Dendritic cell treated with granulocyte-macrophage colony-stimulating factor and Interleukin-4, amounts not matched to agents 40 ng/mL and 50 ng/mL, for 4 days (primary cell): ENCODE measurements at regions not wholly inside any gene's neighbourhood (a gene's known extent, or its start where the extent isn't known, plus 50 kb on each side); places are given as distances from the start of the nearest gene placed in this dataset.

Source experiments
- H3K27ac Mint-ChIP-seq: one replicate; pipeline ENCODE4 v1.8.0; 2022; ENCODE audit warnings: mild to moderate bottlenecking, mixed read lengths
- H3K27me3 Mint-ChIP-seq: one replicate; pipeline ENCODE4 v1.8.0; 2022; ENCODE audit warnings: mild to moderate bottlenecking, mixed read lengths
- H3K36me3 Mint-ChIP-seq: one replicate; pipeline ENCODE4 v1.8.0; 2022; ENCODE audit warnings: low read depth, mixed read lengths
- H3K4me1 Mint-ChIP-seq: one replicate; pipeline ENCODE4 v1.8.0; 2022; ENCODE audit warnings: low read depth, mixed read lengths
- H3K4me3 Mint-ChIP-seq: one replicate; pipeline ENCODE4 v1.8.0; 2022; ENCODE audit warnings: mild to moderate bottlenecking, moderate library complexity, mixed read lengths
- H3K9me3 Mint-ChIP-seq: one replicate; pipeline ENCODE4 v1.8.0; 2022; ENCODE audit warnings: mixed read lengths
- intact Hi-C: fragments of 100-400 bp; cut with micrococcal nuclease; formaldehyde crosslinking; loops from one replicate; pipeline ENCODE4 v1.15.0; 2022

DNA sequence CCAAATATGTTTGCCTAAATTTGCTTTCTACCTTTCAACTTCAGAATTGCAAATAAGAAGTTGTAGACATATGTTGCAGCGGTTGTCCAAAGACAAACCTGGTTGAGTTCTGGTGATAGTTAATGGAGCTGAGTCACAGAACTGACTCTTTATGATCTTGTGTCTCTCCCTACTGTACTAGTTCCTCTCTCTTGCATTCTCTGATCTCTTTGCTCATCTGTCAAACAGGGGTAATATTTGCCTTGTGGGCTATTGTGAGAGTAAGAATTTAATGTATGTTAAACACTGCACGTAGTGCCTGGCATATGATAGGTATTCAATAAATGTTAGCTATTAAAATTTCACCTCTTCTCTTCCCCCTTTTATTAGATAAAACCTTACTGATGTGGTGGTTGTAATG is 283.5 kb upstream of the RGS6 start:
- Mint-ChIP-seq H3K4me1 (no peaks in the 10 kb centered on the region), H3K36me3 (peaks cover 56% of the 10 kb centered on the region), H3K9me3 (peaks cover 42% of the 10 kb centered on the region), H3K27ac (no peak overlapping the region), H3K27me3 (no peaks in the 10 kb centered on the region), H3K4me3 (no peak overlapping the region)
- intact Hi-C loops = no loop called here

DNA sequence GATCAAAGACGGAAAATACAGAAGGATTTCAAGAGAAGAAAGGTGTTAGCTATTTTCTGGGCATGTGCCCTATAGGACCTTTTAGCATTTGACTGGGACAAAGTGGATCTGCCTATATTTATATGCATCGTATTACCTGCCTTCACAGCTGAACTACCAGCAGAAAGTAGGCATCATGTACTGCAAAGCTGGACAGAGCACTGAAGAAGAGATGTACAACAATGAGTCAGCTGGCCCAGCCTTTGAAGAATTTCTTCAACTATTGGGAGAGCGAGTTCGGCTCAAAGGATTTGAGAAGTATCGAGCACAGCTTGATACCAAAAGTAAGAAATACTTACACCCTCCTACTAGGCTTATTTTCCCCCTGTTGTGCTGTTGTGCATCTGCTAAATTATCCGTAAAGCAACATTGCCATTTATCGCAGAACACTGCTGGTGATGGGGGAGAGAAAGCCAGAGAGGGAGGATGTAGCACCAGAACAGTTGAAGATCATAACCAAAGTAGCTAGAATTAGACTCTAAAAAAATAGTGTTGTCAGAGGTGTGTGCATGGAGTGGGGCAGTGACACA is 282.0 kb upstream of the RGS6 start:
- intact Hi-C loops = no loop called here
- H3K27ac Mint-ChIP-seq = no peak overlapping the region
- H3K36me3 Mint-ChIP-seq = peaks cover 67% of the 10 kb centered on the region
- H3K9me3 Mint-ChIP-seq = peaks cover 42% of the 10 kb centered on the region
- H3K4me3 Mint-ChIP-seq = no peak overlapping the region
- H3K27me3 Mint-ChIP-seq = no peaks in the 10 kb centered on the region
- H3K4me1 Mint-ChIP-seq = no peaks in the 10 kb centered on the region

DNA sequence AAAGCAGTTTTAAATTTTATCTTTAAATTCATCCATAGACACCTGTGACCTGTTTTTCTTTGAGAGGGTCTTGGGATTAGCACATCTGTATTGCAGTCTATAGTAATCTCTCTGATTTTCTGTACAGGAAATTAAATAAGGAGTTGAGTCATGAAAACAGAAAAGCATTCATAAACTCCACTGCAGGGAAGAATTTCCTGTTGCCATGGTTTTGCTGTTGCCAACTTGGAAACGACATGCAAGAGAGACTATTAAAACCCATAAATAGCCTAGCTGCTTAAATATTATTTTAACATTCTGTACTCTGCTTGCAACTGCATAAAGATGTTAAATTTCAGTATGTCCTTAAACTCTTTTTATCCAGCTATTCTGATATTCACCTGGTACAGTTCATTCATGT is 281.0 kb upstream of the RGS6 start:
- H3K4me1 Mint-ChIP-seq = no peaks in the 10 kb centered on the region
- H3K4me3 Mint-ChIP-seq = no peak overlapping the region
- no peaks in the 10 kb centered on the region for H3K27me3 Mint-ChIP-seq
- H3K9me3 Mint-ChIP-seq = peaks cover 38% of the 10 kb centered on the region
- H3K27ac Mint-ChIP-seq = no peak overlapping the region
- peaks cover 65% of the 10 kb centered on the region for H3K36me3 Mint-ChIP-seq
- intact Hi-C loops = no loop called here

DNA sequence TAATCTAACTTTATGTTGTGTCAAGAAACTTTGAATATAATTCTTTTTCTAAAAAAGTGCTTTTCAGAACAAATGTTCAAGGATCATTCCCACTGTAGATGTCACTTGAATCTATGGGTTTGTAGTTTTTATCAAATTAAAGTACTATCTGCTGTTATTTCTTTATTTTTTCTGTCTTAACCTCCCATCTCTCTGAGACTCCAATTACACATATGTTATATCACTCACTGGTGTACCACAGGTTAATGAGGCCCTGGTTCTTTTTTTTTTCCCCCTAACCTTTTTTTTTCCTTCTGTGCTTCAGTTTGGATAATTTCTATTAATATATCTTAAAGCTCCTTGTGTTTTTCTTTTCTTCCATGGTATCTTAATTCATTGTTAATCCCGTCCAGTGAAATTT is 279.9 kb upstream of the RGS6 start:
- H3K36me3 Mint-ChIP-seq = peaks cover 60% of the 10 kb centered on the region
- no peaks in the 10 kb centered on the region for H3K4me1 Mint-ChIP-seq
- no peak overlapping the region for H3K4me3 Mint-ChIP-seq
- H3K27ac Mint-ChIP-seq = no peak overlapping the region
- intact Hi-C loops = no loop called here
- H3K9me3 Mint-ChIP-seq = peaks cover 34% of the 10 kb centered on the region
- no peaks in the 10 kb centered on the region for H3K27me3 Mint-ChIP-seq

DNA sequence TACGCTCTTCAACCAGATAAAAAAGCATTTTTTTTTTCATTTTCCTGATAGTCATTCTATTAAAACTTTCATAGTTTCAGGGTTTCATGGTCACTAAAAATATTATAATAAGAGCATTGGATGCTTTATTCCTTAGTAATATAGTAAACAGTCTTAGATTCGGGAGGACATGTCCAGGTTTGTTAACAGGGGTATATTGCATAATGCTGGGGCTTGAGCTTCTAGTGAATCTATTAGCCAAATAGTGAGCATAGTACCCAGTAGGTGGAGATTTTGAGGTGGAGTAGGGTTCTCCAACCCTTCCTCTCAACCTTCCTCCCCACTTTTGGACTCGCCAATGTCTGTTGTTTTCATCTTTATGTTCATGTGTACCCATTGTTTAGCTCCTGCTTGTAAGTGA is 277.4 kb upstream of the RGS6 start:
- Mint-ChIP-seq H3K27ac (no peak overlapping the region), H3K27me3 (no peaks in the 10 kb centered on the region), H3K36me3 (peaks cover 72% of the 10 kb centered on the region), H3K4me3 (no peak overlapping the region), H3K9me3 (peaks cover 34% of the 10 kb centered on the region), H3K4me1 (no peaks in the 10 kb centered on the region)
- intact Hi-C loops = no loop called here

DNA sequence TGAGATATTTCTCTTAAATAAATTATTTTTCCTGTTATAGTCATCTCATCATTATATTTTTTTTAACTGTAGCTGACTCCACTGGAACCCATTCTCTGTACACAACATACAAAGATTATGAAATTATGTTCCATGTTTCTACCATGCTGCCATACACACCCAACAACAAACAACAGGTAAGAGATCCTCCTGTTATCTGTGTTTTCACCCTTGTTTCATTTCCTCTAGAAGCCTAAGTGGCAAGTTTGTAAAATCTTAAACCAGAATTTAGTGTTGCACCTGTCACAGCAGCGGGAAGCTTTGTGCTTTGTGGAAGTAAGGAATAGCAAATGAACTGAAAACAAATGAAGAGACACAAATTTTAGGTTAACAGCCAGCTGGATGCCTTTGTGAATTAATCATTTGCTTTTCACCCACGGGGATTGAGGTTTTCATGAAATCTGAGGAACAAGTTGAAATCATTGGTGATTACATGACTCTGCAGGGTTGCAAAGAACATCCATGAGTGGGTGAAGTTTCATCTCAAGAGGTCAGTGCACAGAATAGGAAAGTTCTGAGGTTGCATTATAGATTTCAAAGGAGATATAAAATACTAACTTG is 273.9 kb upstream of the RGS6 start:
- intact Hi-C loops = no loop called here
- Mint-ChIP-seq H3K4me3 (no peak overlapping the region), H3K27ac (no peak overlapping the region), H3K36me3 (peaks cover 67% of the 10 kb centered on the region), H3K27me3 (no peaks in the 10 kb centered on the region), H3K9me3 (peaks cover 2% of the 10 kb centered on the region), H3K4me1 (no peaks in the 10 kb centered on the region)

DNA sequence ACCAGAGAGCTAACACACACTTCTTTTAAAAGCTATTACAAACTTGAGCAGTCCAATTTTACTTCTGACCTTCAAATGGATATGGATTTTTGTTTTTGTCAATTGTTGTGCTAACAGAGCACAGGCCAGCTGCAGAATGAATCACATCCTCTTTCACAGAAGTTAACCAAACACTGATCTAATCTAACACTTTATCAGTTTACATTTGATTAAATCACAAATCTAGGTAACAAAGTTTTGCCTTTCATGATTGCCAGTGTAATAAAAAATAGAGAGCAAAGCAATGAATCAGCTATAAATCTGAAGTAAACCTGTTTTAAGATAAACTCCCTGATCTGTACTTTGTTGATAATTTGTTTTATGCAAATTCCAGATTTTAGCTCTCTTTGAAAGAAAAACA is 273.1 kb upstream of the RGS6 start:
- no peaks in the 10 kb centered on the region for H3K4me1 Mint-ChIP-seq
- peaks cover 66% of the 10 kb centered on the region for H3K36me3 Mint-ChIP-seq
- no peak overlapping the region for H3K27ac Mint-ChIP-seq
- H3K9me3 Mint-ChIP-seq = no peaks in the 10 kb centered on the region
- no peak overlapping the region for H3K4me3 Mint-ChIP-seq
- intact Hi-C loops = no loop called here
- no peaks in the 10 kb centered on the region for H3K27me3 Mint-ChIP-seq

DNA sequence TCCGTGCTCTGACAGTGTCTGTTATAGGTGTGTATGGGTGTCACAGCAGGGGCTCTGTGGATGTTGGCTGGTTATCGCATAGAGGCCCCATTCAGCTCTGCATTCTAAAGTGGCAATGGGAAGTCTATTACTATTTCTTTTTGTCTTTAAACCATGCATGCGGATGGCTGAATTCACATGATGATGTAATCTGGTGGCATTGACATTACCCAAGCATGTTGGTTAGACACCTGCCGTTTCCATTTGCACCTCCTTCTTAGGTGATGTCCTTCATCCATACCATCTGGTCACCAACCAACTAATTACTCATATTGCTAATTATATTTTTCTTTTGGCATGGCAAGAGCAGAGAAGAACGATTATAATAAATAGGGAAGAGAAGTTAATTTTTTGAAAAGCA is 270.8 kb upstream of the RGS6 start:
- intact Hi-C loops = no loop called here
- no peaks in the 10 kb centered on the region for H3K4me1 Mint-ChIP-seq
- peaks cover 55% of the 10 kb centered on the region for H3K36me3 Mint-ChIP-seq
- H3K27ac Mint-ChIP-seq = no peak overlapping the region
- H3K4me3 Mint-ChIP-seq = no peak overlapping the region
- H3K27me3 Mint-ChIP-seq = no peaks in the 10 kb centered on the region
- H3K9me3 Mint-ChIP-seq = no peaks in the 10 kb centered on the region

DNA sequence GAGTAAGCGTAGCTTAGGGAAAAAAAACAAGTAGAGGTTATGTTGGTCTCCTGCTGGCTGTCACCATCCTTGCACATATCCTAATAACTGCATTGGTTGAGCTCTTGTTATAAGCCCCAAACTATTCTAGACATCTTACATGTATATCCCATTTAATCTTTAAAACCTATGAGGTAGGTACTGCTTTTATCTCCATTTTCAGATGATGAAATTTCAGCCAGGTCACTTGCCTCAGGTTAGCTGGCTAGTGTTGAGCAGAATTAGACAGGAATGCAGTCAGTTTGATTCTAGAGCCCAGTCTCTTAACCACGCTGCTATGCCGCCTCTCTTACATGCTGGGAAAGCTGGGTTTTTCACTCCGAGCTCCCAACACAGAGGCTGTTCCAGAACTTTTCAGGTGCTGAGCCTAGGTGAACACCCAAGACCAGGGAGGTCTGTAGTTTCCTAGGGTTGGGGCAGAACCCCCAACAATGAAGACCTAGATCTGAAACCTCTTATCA is 269.9 kb upstream of the RGS6 start:
- Mint-ChIP-seq H3K36me3 (peaks cover 62% of the 10 kb centered on the region), H3K27ac (no peak overlapping the region)
- intact Hi-C loops = no loop called here

DNA sequence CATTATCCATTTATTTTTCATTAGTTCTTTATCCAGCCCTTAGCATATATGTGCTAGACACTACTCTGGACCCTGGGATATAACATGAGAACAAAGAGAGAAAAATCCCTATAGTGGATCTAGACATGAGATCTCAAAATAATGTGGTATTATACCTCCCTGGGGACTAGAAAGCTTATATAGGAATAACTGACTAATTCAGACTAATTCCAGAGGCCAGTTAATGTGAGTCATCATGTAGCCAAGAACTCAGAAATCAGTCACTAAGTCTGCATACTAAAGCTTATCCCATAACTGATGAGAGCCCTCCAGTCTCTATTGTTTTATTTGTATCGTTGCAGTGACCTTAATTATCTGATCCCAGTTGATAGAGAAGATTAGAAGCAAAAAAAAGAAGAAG is 267.1 kb upstream of the RGS6 start:
- Mint-ChIP-seq H3K4me1 (no peaks in the 10 kb centered on the region), H3K4me3 (no peak overlapping the region), H3K27ac (no peak overlapping the region), H3K27me3 (no peaks in the 10 kb centered on the region), H3K9me3 (no peaks in the 10 kb centered on the region), H3K36me3 (peaks cover 55% of the 10 kb centered on the region)
- intact Hi-C loops = no loop called here

More for the DNA sequence above, 269.9 kb upstream of the RGS6 start:
- no peaks in the 10 kb centered on the region for H3K4me1 Mint-ChIP-seq
- H3K4me3 Mint-ChIP-seq = no peak overlapping the region
- H3K9me3 Mint-ChIP-seq = no peaks in the 10 kb centered on the region
- H3K27me3 Mint-ChIP-seq = no peaks in the 10 kb centered on the region

DNA sequence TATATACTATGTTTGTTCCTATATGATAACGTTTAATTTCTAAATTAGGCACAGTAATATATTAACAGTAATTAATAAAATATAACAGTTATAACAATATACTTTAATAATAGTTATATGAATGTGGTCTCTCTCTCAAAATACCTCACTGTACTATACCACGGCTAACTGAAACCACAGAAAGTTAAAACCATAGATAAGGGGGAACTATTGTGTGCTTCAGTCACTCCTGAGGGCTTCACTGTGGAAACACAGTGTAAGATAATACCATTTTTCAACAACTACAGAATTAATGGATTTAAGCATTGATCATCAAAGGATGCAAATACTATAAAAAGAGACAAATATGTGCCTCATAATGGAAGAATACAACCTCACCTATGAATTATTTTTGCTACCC is 266.4 kb upstream of the RGS6 start:
- no peak overlapping the region for H3K4me3 Mint-ChIP-seq
- intact Hi-C loops = no loop called here
- H3K27ac Mint-ChIP-seq = no peak overlapping the region
- peaks cover 52% of the 10 kb centered on the region for H3K36me3 Mint-ChIP-seq
- no peaks in the 10 kb centered on the region for H3K27me3 Mint-ChIP-seq
- H3K9me3 Mint-ChIP-seq = no peaks in the 10 kb centered on the region
- no peaks in the 10 kb centered on the region for H3K4me1 Mint-ChIP-seq

DNA sequence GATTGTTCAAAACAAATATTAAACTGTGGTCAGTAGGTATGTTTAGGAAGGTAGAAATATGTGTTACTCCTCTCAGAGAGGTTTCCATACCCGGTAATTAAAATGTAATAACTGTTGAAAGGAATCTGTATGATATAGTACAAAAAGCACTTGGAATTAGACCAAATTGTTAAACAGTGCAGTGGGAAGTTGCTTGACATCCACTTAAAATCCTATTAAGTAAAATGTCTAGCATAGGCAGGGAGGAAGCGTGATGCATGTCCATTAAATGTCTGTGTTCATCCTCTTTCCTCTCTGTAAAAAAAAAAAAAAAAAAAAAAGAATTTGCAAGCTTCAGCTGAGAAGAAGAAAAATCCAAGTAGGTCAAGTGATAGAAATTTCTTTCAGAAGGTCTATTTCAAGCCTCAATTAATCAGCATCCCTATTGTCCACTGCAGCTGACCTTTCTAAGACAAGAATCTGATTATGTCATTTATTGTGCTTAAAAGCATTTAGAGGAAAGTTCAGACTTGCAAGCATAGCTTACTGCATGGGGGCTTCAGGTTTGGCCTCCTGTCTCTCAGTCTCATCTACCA is 265.6 kb upstream of the RGS6 start:
- Mint-ChIP-seq H3K27ac (no peak overlapping the region), H3K27me3 (no peaks in the 10 kb centered on the region), H3K4me1 (no peaks in the 10 kb centered on the region), H3K36me3 (peaks cover 52% of the 10 kb centered on the region), H3K4me3 (no peak overlapping the region), H3K9me3 (no peaks in the 10 kb centered on the region)
- intact Hi-C loops = no loop called here

DNA sequence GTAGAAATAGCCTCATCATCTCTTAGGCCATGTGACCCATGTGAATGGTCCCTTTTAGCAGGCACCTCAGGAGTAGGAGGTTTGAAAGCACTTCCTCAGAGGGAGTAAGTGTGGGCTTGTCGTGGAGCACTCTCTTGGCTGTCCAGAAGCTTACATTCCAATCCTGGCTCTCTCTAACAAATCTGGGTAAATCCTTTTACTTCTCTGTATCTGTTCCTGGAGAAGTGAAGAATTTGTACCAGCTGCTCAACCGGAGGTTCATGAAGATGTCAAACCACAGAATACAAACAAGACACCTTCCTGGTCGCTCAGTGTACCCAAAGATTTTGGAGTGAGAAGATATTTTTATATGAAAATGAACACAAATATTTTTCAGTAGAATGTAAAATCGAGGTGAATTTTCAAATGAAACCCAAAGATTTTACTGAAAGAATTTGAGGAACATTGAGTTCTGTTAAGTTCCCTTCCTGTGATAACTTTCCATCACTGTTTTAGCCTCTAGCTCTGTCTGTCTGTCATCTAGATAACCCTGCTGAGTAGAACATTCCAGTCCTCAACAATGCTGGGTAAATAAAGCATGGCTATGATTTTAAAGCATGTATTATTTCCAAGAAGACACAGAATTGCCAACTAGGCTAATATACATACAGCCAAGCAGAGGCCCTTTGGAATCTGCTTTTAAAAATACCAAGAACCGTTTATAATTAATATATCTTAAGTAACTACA is 263.9 kb upstream of the RGS6 start:
- Mint-ChIP-seq H3K9me3 (no peaks in the 10 kb centered on the region), H3K4me3 (no peak overlapping the region), H3K36me3 (peaks cover 55% of the 10 kb centered on the region), H3K4me1 (no peaks in the 10 kb centered on the region), H3K27me3 (no peaks in the 10 kb centered on the region), H3K27ac (no peak overlapping the region)
- intact Hi-C loops = no loop called here

DNA sequence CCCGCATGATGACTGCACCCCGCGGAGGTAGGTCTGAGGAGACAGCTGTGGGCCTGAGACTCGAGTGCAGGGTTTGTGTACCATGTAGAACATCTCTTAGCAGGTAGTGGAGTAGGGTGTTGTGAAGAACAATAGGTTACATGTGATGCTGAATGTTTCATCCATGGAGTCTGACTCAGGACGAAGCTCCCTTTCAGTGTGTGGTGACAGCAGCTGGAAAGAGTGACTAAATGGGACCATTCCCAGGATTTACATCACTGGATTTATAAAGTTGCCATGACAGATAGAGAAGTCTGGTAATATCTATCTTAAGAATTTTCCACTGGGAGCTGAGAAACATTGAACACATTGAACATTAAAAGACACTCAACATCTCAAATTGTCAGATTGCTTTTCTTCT is 259.6 kb upstream of the RGS6 start:
- no peaks in the 10 kb centered on the region for H3K9me3 Mint-ChIP-seq
- H3K27me3 Mint-ChIP-seq = no peaks in the 10 kb centered on the region
- intact Hi-C loops = no loop called here
- H3K4me1 Mint-ChIP-seq = no peaks in the 10 kb centered on the region
- H3K4me3 Mint-ChIP-seq = no peak overlapping the region
- H3K27ac Mint-ChIP-seq = no peak overlapping the region
- H3K36me3 Mint-ChIP-seq = peaks cover 67% of the 10 kb centered on the region
